GM12864 (cell line): ENCODE measurements at regions not wholly inside any gene's neighbourhood (a gene's known extent, or its start where the extent isn't known, plus 50 kb on each side); places are given as distances from the start of the nearest gene placed in this dataset.

Experiments
- DNase-seq: peaks from one replicate; pipeline ENCODE4 v3.0.0-alpha.2; 2011; ENCODE audit warnings: low read depth
- H3K4me3 ChIP-seq: 2 replicates; pipeline ENCODE4 v1.5.1; 2011; ENCODE audit warnings: mild to moderate bottlenecking, low read depth, low read length, control low read depth
- CTCF ChIP-seq: IDR thresholded peaks from 2 replicates; pipeline ENCODE4 v1.5.1; 2011; ENCODE audit warnings: low read depth, mild to moderate bottlenecking, moderate library complexity, low read length, control low read depth, inconsistent platforms; ENCODE audit errors: missing control alignments

GRCh38 chr20:52869276-52869675 is 102.9 kb upstream of the TSHZ2 start:
- no peak for TF ChIP-seq CTCF
- no peak overlapping the region for H3K4me3 ChIP-seq
- no peak for DNase-seq

- TF ChIP-seq CTCF, result no peak
Measured at GRCh38 chr20:52867305-52867704, 104.9 kb upstream of the TSHZ2 start.

GRCh38 chr20:52864916-52865605 is 107.1 kb upstream of the TSHZ2 start:
- no peak for DNase-seq
- H3K4me3 ChIP-seq, result no peak overlapping the region
- TF ChIP-seq CTCF, result no peak

More at GRCh38 chr20:52867305-52867704, 104.9 kb upstream of the TSHZ2 start:
- no peak for DNase-seq
- no peak overlapping the region for H3K4me3 ChIP-seq

- no peak for TF ChIP-seq CTCF
- DNase-seq, result no peak
- H3K4me3 ChIP-seq, result no peak overlapping the region
Measured at GRCh38 chr20:52859156-52859876, 112.8 kb upstream of the TSHZ2 start.

GRCh38 chr20:52852714-52853113 is 119.4 kb upstream of the TSHZ2 start:
- no peak overlapping the region for H3K4me3 ChIP-seq
- no peak for TF ChIP-seq CTCF
- DNase-seq, result no peak

GRCh38 chr20:52847731-52848359 is 124.3 kb upstream of the TSHZ2 start:
- no peak for TF ChIP-seq CTCF
- H3K4me3 ChIP-seq, result no peak overlapping the region
- DNase-seq, result no peak
